ENCODE measurements at regions not wholly inside any gene's neighbourhood (a gene's known extent, or its start where the extent isn't known, plus 50 kb on each side); places are given as distances from the start of the nearest gene placed in this dataset.
"Not testable (repeated sequence)": the region's sequence is repeated elsewhere in the genome, so short reads cannot be mapped to it uniquely, and the experiment has no call there.

DNA sequence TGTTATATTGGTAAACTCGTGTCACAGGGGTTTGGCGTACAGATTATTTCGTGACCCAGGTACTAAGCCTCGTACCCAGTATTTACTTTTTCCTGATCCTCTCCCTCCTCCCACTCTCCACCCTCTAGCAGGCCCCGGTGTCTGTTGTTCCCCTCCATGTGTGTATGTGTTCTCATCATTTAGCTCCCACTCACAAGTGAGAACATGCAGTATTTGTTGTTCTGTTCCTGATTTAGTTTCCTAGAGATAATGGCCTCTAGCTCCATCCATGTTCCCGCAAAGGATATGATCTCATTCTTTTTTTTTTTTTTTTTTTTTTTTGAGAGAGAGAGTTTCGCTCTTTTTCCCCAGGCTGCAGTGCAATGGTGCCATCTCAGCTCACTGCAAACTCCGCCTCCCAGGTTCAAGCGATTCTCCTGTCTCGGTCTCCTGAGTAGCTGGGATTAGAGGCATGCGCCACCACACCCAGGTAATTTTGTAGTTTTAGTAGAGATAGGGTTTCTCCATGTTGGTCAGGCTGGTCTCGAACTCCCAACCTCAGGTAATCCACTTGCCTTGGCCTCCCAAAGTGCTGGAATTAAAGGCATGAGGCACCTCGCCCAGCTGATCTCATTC is 52.7 kb upstream of the PSAP start:
- not testable (repeated sequence) for TF ChIP-seq MYC (IDR thresholded peaks at IDR 0.05; ENCODE audit: low read depth, low read length); POLR2A (IDR thresholded peaks at IDR 0.05; ENCODE audit: low read depth, low read length); FOS (IDR thresholded peaks at IDR 0.05; ENCODE audit: borderline replicate concordance, insufficient read depth, low read length)
- TF ChIP-seq, protein P1, sequence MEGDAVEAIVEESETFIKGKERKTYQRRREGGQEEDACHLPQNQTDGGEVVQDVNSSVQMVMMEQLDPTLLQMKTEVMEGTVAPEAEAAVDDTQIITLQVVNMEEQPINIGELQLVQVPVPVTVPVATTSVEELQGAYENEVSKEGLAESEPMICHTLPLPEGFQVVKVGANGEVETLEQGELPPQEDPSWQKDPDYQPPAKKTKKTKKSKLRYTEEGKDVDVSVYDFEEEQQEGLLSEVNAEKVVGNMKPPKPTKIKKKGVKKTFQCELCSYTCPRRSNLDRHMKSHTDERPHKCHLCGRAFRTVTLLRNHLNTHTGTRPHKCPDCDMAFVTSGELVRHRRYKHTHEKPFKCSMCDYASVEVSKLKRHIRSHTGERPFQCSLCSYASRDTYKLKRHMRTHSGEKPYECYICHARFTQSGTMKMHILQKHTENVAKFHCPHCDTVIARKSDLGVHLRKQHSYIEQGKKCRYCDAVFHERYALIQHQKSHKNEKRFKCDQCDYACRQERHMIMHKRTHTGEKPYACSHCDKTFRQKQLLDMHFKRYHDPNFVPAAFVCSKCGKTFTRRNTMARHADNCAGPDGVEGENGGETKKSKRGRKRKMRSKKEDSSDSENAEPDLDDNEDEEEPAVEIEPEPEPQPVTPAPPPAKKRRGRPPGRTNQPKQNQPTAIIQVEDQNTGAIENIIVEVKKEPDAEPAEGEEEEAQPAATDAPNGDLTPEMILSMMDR (IDR thresholded peaks at IDR 0.05; ENCODE audit: extremely low read depth in 1 of 2, insufficient read depth in 1 of 2, low read depth in 1 of 2, low read length in 2 of 2): not testable (repeated sequence)
